GM12872 (cell line): ENCODE measurements at regions not wholly inside any gene's neighbourhood (a gene's known extent, or its start where the extent isn't known, plus 50 kb on each side); places are given as distances from the start of the nearest gene placed in this dataset.

ENCODE experiments used
- CTCF ChIP-seq: IDR thresholded peaks from 3 replicates; pipeline ENCODE4 v1.5.1; 2011; ENCODE audit warnings: low read depth, mild to moderate bottlenecking, low read length, moderate library complexity; ENCODE audit not compliant: insufficient read depth

GRCh38 chr2:134070281-134070741, 183.6 kb upstream of the MGAT5 start:
- TF ChIP-seq CTCF = no peak

DNA sequence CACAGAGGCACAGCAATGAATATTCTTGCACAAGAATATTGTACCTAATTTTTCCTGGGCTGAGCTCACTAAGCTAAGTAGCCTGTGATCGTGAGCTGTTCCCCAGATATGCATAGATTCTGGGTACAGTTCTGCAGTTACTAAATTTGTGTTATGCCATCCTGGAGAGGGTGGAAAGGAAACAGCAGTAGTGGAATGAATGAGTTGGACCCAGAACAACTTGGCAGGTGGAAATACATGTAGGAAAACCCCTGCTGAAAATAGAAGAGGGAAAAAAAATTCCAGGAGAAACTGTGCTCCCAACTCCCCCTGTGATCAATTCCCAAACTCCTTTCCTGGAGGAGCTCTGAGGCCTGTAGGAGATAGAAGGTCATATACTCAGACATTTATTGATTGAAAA, 181.5 kb upstream of the MGAT5 start:
- no peak for TF ChIP-seq CTCF

DNA sequence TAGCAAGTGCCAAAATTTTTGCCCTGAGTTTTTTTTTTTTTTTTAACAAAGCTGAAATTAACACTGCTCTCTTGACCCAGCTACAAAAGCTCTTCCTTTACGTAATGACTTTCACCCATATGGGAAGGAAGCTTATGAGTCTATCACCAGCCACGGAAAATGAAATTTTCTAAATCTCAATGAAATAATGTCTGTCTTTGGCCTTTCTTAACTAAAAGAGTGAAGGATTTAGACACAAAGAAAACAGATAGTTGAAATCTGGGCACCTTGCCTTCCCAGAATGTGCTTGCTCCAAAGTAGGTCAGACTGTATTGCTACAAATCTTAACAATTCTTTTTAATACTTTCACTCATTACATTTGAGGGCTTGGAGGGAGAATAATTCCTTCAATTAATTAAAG, 180.8 kb upstream of the MGAT5 start:
- no peak for TF ChIP-seq CTCF

- no peak for TF ChIP-seq CTCF
Measured at GRCh38 chr2:134074619-134075018, 179.3 kb upstream of the MGAT5 start.

GRCh38 chr2:134075204-134075603, 178.7 kb upstream of the MGAT5 start:
- no peak for TF ChIP-seq CTCF

GRCh38 chr2:134078354-134078753, 175.5 kb upstream of the MGAT5 start:
- TF ChIP-seq CTCF = no peak

- no peak for TF ChIP-seq CTCF
Measured at GRCh38 chr2:134079373-134079772, 174.5 kb upstream of the MGAT5 start.

GRCh38 chr2:134080386-134081089, 173.3 kb upstream of the MGAT5 start:
- TF ChIP-seq CTCF = no peak
